ENCODE measurements at regions not wholly inside any gene's neighbourhood (a gene's known extent, or its start where the extent isn't known, plus 50 kb on each side); places are given as distances from the start of the nearest gene placed in this dataset.
"Not testable (repeated sequence)": the region's sequence is repeated elsewhere in the genome, so short reads cannot be mapped to it uniquely, and the experiment has no call there.

DNA sequence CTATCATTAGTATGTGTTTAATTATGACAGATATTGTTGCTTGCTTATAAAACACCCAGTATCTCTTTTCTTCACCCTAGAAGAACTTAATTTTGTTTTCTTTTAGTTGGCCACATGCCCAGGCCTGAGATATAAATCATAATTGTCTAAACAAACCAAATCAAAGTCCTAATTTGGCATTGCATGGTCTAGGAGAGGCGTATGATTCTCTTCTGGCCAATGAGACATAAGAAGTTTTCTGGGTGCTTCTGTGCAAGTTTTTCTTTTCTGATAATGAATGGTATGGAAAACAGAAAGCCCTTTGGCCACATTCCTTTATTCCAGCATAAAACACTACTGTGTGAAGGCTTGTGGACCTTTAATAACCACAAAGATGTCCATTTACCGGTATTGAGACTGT lies 192.9 kb upstream of the CTSO start:
- DNase-seq = no peak

DNA sequence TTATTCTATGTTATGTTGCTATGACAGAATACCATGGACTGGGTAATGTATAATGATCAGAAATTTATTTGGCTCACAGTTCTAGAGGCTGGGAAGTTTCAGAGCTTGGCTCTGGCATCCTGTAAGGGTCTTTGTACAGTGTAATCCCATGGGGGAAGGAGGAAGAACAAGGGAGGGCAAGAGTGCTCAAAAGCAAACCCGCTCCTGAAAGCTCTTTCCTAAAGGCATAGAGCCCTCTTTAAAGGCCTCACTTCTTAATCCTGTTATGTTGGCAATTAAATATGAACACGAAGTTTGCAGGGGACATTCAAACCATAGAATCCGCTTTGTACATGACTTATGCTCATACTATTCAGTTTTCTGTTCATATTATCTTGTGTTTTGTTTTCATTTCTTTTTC lies 191.3 kb upstream of the CTSO start:
- DNase-seq = no peak

DNA sequence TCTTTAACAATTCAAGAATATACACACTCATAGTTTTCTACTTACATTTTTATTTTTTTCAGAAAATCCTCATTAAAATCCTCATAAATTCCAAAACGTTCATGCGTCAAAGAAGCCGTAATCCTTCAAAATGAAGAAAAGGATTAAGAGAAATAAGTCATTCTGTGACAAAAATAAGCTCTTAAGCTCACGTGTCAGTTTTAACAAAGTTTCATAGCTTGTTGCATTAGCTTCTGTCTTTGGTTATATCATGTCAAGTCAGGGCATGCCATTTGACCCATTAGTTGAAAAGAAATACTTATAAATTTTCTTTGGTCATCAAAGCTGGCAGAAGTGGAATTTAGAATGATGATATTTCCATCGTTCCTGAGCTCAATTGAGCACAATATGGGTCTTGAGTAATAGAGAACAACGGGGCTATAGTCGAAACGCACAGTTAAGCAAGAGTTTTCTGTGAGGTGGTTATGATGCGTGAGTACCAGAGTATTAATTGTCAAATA lies 185.2 kb upstream of the CTSO start:
- no peak for DNase-seq

DNA sequence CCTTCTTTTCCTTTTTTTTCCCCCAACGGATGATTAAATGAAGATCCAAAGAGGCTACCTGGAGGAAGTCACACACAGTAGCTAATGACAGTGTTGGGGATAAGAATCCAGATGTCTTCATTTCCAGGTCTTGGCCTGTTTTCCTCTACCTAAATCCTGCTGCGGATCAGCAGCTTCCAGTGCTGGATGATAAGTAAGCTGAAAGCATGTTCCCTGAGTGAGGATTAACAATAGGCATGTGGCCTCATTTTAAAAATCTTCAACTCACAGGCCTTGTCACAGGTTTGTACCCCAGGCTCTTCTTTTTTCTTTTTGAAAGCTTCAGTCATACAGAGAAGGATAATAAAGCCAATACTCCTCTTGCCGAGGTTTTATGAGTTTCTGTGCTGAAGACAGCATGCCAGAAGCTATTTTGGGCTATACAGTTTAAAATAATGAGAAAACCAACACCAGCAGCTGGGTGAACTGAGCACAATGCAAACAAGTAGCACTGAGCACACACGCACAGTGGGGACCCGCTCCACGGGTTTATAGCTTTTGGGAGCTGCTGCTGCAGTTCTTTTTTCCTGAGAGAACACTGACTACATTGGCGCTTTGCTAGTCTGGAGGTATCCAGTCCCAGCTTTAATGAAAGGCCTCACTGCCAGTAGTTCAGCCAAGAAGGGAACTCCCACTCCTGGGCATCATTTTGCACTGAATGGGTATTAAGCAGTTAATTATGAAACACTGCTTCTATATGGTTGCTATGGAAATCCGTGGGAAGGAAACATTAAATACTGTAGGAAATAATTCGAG lies 184.2 kb upstream of the CTSO start:
- no peak for DNase-seq

DNA sequence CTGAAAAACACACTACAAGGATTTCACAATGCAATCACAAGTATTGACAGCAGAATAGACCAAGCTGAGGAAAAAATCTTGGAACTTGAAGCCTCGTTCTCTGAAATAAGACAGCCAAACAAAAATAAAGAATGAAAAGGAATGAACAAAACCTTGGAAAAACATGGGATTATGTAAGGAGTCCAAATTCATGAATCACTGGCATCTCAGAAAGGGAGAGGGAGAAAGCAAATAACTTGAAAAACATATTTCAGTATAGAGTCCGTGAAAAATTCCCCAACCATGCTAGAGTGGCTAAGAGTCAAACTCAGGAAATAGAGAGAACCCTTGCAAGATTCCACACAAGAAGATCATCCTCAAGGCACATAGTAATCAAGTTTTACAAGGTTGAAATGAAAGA lies 178.5 kb upstream of the CTSO start:
- DNase-seq = no peak

DNA sequence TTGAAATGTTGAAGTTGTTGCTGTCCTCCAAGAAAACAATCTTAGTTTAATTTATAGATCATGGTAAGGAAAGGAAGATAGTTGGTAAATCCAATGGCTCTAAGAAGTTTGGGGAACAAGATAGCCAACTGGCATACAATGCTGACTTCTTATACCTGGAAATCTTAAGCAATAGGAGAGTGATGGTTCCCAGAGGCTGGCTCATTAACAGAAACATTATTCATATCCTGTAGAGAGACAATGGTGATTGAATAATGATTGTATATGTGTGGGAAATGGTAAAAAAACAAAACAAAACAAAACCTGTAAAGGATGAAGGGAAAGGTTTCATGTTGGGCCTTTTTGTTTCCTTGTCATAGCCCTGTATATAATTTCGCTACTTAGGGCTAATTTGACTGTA lies 174.9 kb upstream of the CTSO start:
- DNase-seq = no peak

DNA sequence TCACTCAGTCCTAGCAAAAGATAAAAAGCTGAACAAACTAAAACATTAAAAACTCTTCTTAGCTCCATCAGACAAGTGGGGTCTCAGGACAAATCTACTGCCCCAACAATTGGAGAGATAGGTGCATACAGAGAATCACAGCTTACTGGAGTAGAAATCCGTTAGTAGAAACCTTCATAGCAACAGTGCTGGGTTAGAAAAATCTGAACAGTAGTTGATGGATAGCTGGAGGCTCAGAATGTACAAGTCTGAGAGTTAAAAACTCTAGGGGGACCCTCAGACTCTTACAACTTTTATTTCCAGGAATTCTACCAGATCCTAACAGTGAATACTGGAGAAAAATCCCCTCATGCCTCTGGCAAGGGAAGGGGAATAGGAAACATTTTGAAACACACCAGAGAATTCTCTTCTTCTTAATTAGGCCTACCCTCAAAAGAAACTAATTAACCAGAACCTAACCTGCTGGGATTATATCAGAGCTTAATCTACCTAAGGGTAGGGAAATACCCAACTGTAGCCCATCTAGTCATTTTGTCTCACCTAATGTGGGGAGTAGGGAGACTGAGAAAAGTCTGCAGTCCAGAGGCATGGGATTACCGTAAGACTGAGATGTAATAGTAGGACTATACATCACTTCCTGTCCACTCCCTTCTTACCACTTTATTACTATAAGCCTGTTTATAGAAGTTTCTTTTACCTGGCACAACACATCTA lies 165.0 kb upstream of the CTSO start:
- DNase-seq = no peak

DNA sequence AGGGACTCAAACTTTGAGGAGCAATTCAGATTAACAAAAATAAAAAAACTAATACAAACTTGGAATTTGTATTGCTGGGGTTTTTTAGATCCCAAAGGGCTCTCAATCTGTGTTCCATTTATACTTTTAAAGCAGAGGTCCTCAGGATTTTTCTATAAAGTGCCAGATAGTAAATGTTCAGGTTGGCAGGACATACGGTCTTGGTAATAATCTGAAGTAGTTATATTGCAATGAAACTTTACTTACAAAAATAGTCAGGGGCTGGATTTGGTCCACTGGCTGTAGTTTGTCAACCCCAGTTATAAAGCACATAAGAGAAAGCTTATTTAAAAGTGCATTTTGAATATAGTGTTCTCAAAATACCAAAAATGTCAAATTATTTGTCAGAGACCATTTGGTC lies 164.1 kb upstream of the CTSO start:
- no peak for DNase-seq

DNA sequence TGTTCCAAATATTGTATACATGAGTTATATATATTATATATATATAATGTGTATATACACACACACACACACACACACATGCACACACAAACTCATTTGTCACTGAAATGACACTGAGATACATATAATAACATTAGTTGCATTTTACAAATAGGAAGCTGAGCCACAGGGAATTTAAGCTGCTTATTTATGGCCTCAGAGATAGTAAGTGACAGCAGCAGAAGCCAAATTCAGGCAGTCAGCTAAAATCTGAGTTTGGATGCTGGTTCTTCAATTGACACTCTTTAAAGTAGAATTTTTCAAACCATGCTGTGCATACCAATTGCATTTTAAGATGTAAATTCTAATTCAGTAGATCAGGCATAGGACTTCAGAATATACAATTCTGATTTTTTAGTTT lies 163.3 kb upstream of the CTSO start:
- DNase-seq = no peak

DNA sequence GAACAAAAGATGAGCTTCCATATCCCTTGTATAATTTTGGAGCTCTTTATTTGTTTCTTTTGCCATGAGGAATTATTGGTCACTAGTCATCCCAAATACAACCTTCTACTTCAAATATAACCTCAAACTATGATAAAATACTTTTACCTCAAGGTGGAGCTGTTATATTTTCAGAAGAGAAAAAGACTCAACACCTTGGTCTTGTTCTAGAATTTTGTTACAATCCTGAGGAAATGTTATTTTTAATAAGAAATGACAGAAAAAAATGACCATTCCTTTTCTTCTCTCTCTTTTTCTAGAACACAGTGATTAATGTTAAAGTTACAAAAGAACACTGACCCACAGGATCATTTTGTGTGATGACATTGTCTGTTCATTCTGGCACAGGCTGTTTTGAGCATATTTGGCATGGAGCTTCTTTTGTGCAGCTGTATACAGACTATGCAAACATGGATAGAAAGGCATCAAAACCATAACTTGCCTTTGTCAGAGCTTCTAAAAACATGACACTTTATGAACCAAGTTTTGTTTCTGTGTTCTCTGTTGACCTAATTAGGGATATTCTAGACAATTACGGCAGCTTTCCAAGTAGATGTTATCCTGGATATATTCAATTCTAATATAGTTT lies 159.6 kb upstream of the CTSO start:
- DNase-seq = no peak

DNA sequence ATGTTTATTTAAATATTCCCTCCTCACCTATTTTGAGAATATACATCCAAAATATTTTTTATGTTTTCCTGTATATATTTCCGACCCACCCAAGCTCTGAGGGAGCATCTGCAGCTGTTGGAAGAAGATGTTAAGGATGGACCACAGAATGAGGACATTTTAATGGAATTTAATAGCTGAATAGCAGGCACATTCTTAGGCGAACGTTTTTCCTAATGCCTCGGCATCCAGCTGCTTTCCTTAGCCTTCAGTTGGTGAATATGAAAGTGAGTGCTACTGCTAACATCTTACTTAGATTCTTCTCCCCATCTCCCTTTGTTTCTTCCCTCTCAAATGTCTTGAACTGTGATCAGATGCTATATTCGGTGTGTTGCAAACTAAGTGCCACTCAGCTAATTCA lies 158.0 kb upstream of the CTSO start:
- DNase-seq = no peak

DNA sequence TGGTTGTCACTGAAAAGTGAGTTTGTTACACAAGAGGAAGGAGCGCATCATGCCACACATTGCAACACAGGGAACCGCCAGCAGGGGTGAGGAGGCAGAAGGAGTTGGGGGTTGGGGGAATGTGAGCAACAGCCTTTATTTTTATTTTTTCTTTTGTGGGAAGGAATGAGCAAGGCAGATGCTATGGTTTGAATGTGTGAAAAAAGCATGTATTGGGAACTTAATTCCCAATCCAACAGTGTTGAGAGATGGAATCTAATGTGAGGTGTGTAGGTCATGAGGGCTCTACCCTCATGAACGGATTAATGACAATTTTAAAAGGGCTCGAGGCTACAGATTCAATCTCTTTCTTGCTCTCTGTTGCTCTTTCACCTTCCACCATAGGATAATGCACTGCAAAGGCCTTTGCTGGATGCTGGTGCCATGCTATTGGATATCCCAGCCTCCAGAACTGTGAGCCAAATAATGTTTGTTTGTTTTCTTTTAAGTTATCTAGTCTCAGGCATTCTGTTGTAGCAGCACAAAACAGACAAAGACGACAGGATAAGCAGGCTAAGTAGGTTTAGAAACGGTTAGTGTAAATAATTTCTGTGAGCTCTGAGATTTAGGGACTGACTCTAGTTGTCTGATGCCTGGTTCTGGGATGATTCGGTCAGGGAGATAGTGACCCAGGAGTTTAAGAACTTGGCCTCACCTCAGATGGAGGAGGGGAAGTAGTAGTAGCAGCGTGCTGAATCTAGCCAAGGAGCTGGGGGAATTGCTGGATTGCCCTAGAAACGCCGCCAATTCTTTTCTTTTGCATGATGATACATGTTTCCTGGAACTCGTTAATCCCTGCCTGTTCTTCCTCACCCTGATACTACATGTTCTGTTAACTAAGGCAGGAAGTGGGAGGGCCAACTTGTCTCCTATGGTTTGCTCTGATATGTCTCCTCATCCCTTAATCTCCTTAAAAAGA lies 156.6 kb upstream of the CTSO start:
- DNase-seq = no peak

DNA sequence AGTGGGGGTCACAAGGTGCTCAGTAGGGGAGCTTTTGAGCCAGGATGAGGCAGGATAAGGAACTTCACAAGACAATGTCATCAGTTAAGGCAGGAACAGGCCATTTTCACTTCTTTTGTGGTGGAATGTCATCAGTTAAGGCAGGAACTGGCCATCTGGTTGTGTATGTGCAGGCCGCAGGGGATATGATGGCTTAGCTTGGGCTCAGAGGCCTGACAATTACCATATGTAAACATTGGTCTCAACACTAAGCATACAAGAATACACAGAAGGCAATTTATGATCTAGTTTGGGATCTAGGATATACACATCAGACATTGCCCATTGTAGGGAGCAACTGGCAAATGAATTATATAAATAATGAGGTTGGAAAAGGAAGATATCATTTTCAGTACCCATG lies 155.4 kb upstream of the CTSO start:
- not testable (repeated sequence) for DNase-seq

DNA sequence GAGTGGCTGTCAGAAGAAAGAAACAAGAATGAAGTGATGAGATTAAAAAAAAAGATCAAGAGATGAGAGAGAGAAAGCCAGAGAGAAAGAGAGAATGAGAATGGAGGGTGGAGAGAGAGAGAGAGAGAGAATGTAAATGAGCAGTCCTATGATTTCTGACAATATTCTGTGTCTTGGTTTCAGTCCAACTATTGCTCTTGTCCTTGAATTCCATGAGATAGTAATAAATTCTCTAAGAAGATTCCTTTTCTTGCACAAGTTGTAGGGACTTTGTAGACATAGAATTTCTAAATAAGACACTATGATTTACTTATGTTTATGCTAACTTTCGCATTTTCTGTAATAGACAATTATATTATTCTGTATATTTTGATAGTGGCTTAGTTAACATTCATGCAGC lies 149.6 kb upstream of the CTSO start:
- DNase-seq = no peak

DNA sequence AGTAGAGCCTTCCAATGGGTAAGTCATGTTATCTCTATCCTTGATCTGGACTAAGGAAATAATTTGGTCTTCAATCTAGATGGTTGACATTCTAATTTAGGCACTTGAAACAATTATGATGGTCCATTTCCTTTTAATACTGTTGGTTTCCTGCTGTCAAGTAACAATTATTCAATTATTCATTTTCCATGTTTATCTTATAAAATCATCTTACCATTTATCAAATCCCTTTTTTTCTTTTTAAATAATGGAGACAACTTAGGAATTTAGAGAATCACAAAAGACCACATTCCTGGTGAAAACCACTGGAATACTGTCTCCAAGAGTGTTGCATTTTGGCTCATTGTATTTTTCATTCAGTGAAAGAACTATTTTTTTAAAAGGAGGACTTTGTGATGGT lies 148.7 kb upstream of the CTSO start:
- no peak for DNase-seq

DNA sequence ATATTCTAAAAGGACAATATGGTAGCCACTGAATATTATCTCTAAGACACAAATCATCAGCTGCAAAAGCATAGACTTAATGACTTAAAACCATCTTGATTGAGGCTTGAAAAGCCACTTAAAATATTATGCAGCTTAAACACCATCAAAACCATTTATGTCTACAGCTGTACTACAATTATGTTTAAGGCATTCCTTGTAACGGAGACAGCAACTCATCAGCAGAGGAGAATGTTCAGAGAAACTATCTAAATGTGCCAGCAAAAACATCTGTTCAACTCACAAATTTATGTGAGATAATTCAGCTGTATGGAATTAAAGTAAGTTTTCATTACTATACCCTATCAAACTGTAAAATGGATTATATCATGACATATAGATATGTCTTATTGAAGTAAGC lies 147.9 kb upstream of the CTSO start:
- no peak for DNase-seq

DNA sequence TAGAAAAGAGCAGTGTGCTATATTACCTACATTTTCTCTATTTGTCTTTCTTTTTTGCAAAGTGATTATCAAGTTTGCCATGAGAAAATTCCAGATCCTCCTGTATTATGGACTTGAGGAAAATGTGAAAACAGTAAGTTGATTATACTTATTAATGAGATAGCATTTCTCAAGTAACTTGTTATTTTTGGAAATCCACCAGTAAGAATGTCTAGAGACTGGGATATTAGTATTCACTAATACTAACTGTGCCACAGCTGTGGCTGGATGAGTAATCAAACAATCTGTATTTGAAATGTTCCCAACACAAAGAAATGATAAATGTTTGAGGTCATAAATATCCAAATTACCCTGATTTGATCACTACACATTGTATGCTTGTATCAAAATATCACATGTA lies 147.0 kb upstream of the CTSO start:
- no peak for DNase-seq

DNA sequence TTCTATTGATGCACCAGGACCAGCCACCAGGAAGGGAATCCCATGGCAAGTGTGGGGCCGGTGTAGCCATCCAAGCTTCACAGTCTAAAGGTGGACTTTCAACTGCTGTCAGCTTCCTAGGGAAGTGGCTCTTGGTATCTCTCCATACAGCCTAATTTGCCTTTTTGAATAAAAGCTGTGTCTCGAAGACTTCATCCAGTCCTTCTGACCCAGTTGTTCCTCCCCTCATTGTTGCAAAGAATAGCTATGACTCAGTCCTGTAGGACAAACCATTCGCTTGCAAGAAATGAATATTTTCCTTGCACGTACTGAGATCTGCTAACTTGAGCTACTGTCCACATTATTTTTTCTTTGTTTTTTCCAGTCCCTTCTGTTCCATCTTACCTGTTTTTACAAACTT lies 145.1 kb upstream of the CTSO start:
- no peak for DNase-seq

DNA sequence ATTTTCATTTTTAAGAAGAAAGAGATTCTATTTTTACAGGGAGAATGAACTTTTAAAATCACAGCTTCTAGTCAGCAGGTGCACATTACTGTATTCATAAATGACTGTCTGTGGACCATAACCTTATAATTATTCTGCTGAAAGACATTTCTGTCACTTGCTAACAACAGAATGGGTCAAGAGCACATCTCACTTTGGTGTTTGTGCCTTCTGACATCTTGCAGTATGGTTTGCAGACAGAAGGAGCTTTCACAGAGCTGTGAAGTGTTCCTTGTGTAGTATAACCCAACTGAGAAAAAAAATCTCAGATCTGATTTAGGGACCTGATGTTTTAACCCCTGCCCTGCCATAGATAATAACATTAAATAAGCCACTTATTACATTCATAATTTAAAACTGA lies 131.4 kb upstream of the CTSO start:
- no peak for DNase-seq

DNA sequence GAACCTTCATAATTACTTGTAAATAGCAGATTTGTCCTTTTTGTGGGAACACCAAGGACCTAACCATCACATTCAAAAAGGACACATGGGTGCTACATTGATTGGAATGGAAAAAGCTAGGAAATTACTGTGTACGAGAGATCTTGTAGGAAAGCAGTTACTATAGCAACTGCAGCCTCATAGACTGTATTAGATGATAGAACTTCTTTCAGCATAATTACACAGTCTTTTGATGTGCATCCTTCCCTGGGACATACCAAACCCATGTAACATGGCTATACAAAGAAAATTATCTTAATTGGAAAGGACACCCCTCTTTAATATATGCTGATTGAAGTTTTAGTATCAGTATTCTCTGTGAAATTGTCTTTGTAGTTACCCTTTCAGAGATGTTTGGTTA lies 130.7 kb upstream of the CTSO start:
- DNase-seq = no peak

DNA sequence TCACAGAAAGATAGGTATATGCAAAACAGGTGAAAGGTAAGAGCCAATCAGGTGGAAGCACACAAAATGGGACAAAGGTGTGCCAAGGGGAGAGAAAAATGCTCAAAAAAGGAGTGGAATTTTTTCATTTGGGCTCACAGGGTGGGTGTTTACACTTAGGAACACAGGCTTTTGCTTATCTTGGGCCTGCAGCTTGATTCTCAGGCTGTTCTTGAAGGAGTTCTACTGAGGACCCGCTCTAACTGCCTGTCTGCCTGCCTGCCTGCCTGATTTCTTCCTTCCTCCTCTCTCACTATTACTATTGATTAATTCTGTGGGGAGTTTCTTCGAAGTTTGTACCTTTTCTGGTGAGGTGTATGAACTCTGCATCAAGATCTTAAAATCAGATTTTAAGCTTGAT lies 120.3 kb upstream of the CTSO start:
- no peak for DNase-seq

DNA sequence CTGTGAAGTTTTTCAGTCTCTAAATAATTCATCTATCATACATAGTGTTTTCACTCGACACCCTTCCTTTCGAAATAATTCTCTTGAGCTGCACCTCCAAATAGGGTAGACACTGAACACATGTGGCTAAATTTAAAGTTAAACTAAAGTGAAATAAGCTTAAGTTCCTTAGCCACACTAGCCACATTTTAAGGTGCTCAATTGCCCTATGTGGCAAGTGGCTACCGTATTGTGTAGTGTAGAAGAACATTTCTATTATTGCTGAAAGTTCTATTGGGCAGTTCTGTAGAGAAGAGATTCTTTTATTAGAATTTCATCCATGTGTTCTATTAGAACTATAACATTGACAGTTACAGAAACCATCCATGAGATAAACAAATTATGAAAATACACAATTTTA lies 107.0 kb upstream of the CTSO start:
- DNase-seq = no peak

DNA sequence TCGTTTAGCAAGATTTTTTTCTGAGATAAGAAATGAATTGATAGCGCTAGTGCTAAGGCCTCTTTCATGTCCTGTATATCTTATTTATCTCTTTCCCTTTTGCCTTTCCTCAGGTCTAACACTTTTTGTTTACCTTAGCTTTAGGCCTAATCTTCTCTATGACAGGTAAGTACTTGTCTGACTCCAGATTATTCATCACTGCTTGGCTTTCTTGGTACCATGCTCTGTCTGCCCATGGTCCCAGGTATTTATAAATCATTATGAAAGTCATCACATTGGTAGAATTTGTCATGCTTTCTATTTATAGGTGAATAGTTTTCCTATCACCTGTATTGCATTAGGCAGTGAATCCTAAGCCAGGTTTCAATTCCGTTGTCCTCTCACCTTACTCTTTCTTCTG lies 99.5 kb upstream of the CTSO start:
- DNase-seq = no peak

All from activated gamma-delta T cell (primary cell).